HCT116 (cell line): ENCODE measurements at regions not wholly inside any gene's neighbourhood (a gene's known extent, or its start where the extent isn't known, plus 50 kb on each side); places are given as distances from the start of the nearest gene placed in this dataset.

Experiments used
- ATAC-seq: fragments of 200-7000 bp; cut with Tn5 transposase; 2 replicates; pipeline ENCODE4 v1.9.1; 2020; ENCODE audit warnings: mild to moderate bottlenecking, moderate library complexity
- BruUV-seq: library from RNA; stranded (reverse); fragments of 400-500 nt; replicated peaks from 2 replicates; lab custom pipeline; 2021; lab: Mats Ljungman, UMichigan
- CTCF ChIA-PET: fragments of 300-600 bp; sonication (Branson Sonifier 250); formaldehyde crosslinking; loops from one replicate; lab custom pipeline; 2021; ENCODE audit warnings: antibody characterized with exemption; lab: Charles Lee
- POLR2A ChIA-PET: fragments of 300-600, 350-600 bp; sonication (Branson Sonifier 250); formaldehyde crosslinking; loops from one replicate; lab custom pipeline; 2021; ENCODE audit warnings: antibody characterized with exemption; lab: Charles Lee
- RAD21 ChIA-PET, 2 experiments: fragments of 300-600 bp; sonication (Branson Sonifier 250); formaldehyde crosslinking; loops; one replicate each; lab custom pipeline; 2023; ENCODE audit warnings: low total read pairs in 2 of 2; ENCODE audit not compliant: uncharacterized antibody in 2 of 2, unreplicated experiment in 2 of 2, low non-redundant PET in 1 of 2; lab: Charles Lee
- DNase-seq: peaks from one replicate; pipeline ENCODE4 v3.0.0-alpha.2; 2010; ENCODE audit warnings: low read depth, low spot score
- H2AFZ ChIP-seq: fragments of 200-600 bp; shearing (Covaris generic), sonication (generic); 2 replicates; pipeline ENCODE4 v1.6.1; 2017; ENCODE audit warnings: low read depth, mixed run types, mixed read lengths, antibody characterized with exemption, low read length; ENCODE audit not compliant: poor library complexity, severe bottlenecking
- H3K27ac ChIP-seq: 2 replicates; pipeline ENCODE4 v1.5.1; 2012; ENCODE audit warnings: low read depth, low read length
- H3K27me3 ChIP-seq: fragments of 200-600 bp; sonication (generic); 2 replicates; pipeline ENCODE4 v1.6.1; 2016; ENCODE audit warnings: mixed run types, low read length, mixed read lengths; ENCODE audit not compliant: insufficient read depth
- H3K36me3 ChIP-seq, 2 experiments: fragments of 200-500 bp in 1 of 2; fragments of 200-600 bp in 1 of 2; sonication (Bioruptor generic) in 1 of 2; sonication (generic) in 1 of 2; 2 replicates each; pipeline versions ENCODE4 v1.5.1 to v1.6.1; 2014 to 2016; ENCODE audit warnings: low read length in 2 of 2, inconsistent platforms in 1 of 2, mixed read lengths in 1 of 2, mixed run types in 1 of 2; ENCODE audit not compliant: insufficient read depth in 2 of 2, control insufficient read depth in 1 of 2
- H3K4me1 ChIP-seq, 2 experiments: fragments of 200-600 bp in 1 of 2; sonication (generic) in 1 of 2; 2 replicates each; pipeline versions ENCODE4 v1.5.1 to v1.6.1; 2012 to 2017; ENCODE audit warnings: low read length in 2 of 2, inconsistent platforms in 1 of 2, mild to moderate bottlenecking in 1 of 2, mixed read lengths in 1 of 2, mixed run types in 1 of 2, moderate library complexity in 1 of 2; ENCODE audit not compliant: insufficient read depth in 2 of 2, control insufficient read depth in 1 of 2
- H3K4me2 ChIP-seq: fragments of 200-600 bp; sonication (generic); 2 replicates; pipeline ENCODE4 v1.6.1; 2017; ENCODE audit warnings: mixed run types, low read length, mixed read lengths
- H3K4me3 ChIP-seq, 2 experiments: fragments of 200-600 bp in 1 of 2; sonication (generic) in 1 of 2; replicated peaks in 1 of 2; 2 replicates each; pipeline ENCODE4 v1.5.1; 2011 to 2016; ENCODE audit warnings: low read length in 2 of 2, control low read depth in 1 of 2, low read depth in 1 of 2, mild to moderate bottlenecking in 1 of 2, mixed read lengths in 1 of 2, mixed run types in 1 of 2
- H3K79me2 ChIP-seq: fragments of 200-600 bp; sonication (generic); 2 replicates; pipeline ENCODE4 v1.6.1; 2017; ENCODE audit warnings: mild to moderate bottlenecking, mixed run types, low read length, moderate library complexity, mixed read lengths; ENCODE audit not compliant: insufficient read depth
- H3K9ac ChIP-seq: fragments of 200-600 bp; sonication (generic); 2 replicates; pipeline ENCODE4 v1.6.1; 2016; ENCODE audit warnings: low read length, mixed read lengths
- H3K9me2 ChIP-seq: fragments of 200-600 bp; sonication (generic), shearing (Covaris generic); 2 replicates; pipeline ENCODE4 v1.6.1; 2017; ENCODE audit warnings: mixed run types, mild to moderate bottlenecking, moderate library complexity; ENCODE audit not compliant: insufficient read depth
- H3K9me3 ChIP-seq, 2 experiments: fragments of 200-500 bp in 1 of 2; fragments of 200-600 bp in 1 of 2; sonication (Bioruptor generic) in 1 of 2; sonication (generic) in 1 of 2; 2 replicates each; pipeline ENCODE4 v1.6.1; 2014 to 2017; ENCODE audit warnings: low read length in 2 of 2, mixed read lengths in 2 of 2, inconsistent platforms in 1 of 2, low read depth in 1 of 2, mild to moderate bottlenecking in 1 of 2, mixed run types in 1 of 2, moderate library complexity in 1 of 2; ENCODE audit not compliant: control insufficient read depth in 1 of 2, insufficient read depth in 1 of 2
- H4K20me1 ChIP-seq: fragments of 200-600 bp; sonication (generic), shearing (Covaris generic); 2 replicates; pipeline ENCODE4 v1.6.1; 2017; ENCODE audit warnings: mixed run types, mild to moderate bottlenecking, moderate library complexity; ENCODE audit not compliant: insufficient read depth
- CBX3 ChIP-seq: IDR thresholded peaks from 2 replicates; pipeline ENCODE4 v1.6.1; 2012; ENCODE audit warnings: low read depth
- EGR1 ChIP-seq: IDR thresholded peaks from 2 replicates; pipeline ENCODE4 v1.6.1; 2012; ENCODE audit warnings: low read depth
- ELF1 ChIP-seq: IDR thresholded peaks from 2 replicates; pipeline ENCODE4 v1.6.1; 2012; ENCODE audit warnings: low read depth, borderline replicate concordance
- EZH2 ChIP-seq: fragments of 200-600 bp; sonication (generic); IDR thresholded peaks from 2 replicates; pipeline ENCODE4 v1.6.1; 2017; ENCODE audit warnings: antibody characterized with exemption, mixed run types
- POLR2A ChIP-seq: IDR thresholded peaks from 2 replicates; pipeline ENCODE4 v1.7.0; 2011; ENCODE audit warnings: borderline replicate concordance; ENCODE audit not compliant: insufficient read depth, insufficient read length; ENCODE audit errors: extremely low read depth
- POLR2AphosphoS5 ChIP-seq: IDR thresholded peaks from 2 replicates; pipeline ENCODE4 v1.6.1; 2011; ENCODE audit warnings: mild to moderate bottlenecking, low read depth, low read length, moderate library complexity
- RAD21 ChIP-seq: IDR thresholded peaks from 2 replicates; pipeline ENCODE4 v1.6.1; 2012; ENCODE audit warnings: low read depth, mild to moderate bottlenecking
- SIN3A ChIP-seq: IDR thresholded peaks from 2 replicates; pipeline ENCODE4 v1.6.1; 2012; ENCODE audit warnings: low read depth
- TCF7L2 ChIP-seq: IDR thresholded peaks from 2 replicates; pipeline ENCODE4 v1.7.0; 2011; ENCODE audit warnings: borderline replicate concordance, inconsistent platforms; ENCODE audit not compliant: insufficient read depth, insufficient read length; ENCODE audit errors: extremely low read depth
- YY1 ChIP-seq: IDR thresholded peaks from 2 replicates; pipeline ENCODE4 v1.6.1; 2011; ENCODE audit warnings: low read length, low read depth, moderate library complexity, mild to moderate bottlenecking; ENCODE audit not compliant: insufficient replicate concordance; ENCODE audit errors: extremely low read depth
- intact Hi-C: fragments of 100-400 bp; cut with micrococcal nuclease; formaldehyde crosslinking; loops from 2 replicates; pipeline ENCODE4 v1.10.0; 2022
- TF ChIP-seq, protein P1 (sequence below), 3 experiments: fragments of 200-600 bp in 1 of 3; sonication (generic) in 1 of 3; IDR thresholded peaks in 2 of 3; conservative IDR thresholded peaks in 1 of 3; 2 replicates each; pipeline ENCODE4 v1.5.1; 2012 to 2017; ENCODE audit warnings: low read depth in 2 of 3, low read length in 2 of 3, antibody characterized with exemption in 1 of 3, borderline replicate concordance in 1 of 3, control low read depth in 1 of 3, mild to moderate bottlenecking in 1 of 3, mixed read lengths in 1 of 3, mixed run types in 1 of 3, moderate library complexity in 1 of 3; ENCODE audit not compliant: insufficient read depth in 1 of 3
- TF ChIP-seq, protein P2 (sequence below): IDR thresholded peaks from 2 replicates; pipeline ENCODE4 v1.6.1; 2012; ENCODE audit warnings: low read depth

DNA sequence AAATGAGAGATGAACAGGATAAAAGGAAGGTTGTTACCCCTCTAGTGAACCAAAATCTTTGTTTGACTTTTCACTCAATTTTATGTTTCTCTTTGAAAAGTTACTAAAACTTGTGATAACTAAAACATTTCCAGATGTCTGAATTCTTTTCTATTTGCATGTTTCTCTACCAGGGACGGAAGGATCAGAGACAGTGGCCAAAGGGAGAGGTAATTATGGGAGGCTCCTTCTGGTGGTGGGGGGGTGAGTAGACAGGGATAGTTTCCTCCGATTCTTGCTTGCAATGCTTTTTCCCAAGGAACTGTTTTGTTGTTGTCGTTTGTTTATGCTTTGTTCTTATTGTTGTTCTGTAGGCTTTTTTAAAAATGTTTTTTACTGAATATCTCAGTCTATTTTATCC lies 374.8 kb downstream of the INHBA start:
- no peak overlapping the region for H3K9ac ChIP-seq
- H3K36me3 ChIP-seq: no peaks in the 10 kb centered on the region
- H3K4me2 ChIP-seq: no peak overlapping the region
- no peaks in the 10 kb centered on the region for H3K27me3 ChIP-seq
- no peaks in the 10 kb centered on the region for H3K79me2 ChIP-seq
- no peak for ATAC-seq
- intact Hi-C loops: no loop called here
- TF ChIP-seq CBX3 (no peak), SIN3A (no peak), ELF1 (no peak), EGR1 (no peak), POLR2A (no peak), POLR2AphosphoS5 (no peak), YY1 (no peak), TCF7L2 (no peak), EZH2 (no peak), RAD21 (no peak)
- TF ChIP-seq, protein P1, sequence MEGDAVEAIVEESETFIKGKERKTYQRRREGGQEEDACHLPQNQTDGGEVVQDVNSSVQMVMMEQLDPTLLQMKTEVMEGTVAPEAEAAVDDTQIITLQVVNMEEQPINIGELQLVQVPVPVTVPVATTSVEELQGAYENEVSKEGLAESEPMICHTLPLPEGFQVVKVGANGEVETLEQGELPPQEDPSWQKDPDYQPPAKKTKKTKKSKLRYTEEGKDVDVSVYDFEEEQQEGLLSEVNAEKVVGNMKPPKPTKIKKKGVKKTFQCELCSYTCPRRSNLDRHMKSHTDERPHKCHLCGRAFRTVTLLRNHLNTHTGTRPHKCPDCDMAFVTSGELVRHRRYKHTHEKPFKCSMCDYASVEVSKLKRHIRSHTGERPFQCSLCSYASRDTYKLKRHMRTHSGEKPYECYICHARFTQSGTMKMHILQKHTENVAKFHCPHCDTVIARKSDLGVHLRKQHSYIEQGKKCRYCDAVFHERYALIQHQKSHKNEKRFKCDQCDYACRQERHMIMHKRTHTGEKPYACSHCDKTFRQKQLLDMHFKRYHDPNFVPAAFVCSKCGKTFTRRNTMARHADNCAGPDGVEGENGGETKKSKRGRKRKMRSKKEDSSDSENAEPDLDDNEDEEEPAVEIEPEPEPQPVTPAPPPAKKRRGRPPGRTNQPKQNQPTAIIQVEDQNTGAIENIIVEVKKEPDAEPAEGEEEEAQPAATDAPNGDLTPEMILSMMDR (IDR thresholded peaks at IDR 0.05 in 2 of 3, conservative IDR thresholded peaks at IDR 0.05 in 1 of 3; ENCODE audit: borderline replicate concordance in 1 of 3, insufficient read depth in 1 of 3, low read depth in 2 of 3, low read length in 2 of 3): no peak
- TF ChIP-seq, protein P2, sequence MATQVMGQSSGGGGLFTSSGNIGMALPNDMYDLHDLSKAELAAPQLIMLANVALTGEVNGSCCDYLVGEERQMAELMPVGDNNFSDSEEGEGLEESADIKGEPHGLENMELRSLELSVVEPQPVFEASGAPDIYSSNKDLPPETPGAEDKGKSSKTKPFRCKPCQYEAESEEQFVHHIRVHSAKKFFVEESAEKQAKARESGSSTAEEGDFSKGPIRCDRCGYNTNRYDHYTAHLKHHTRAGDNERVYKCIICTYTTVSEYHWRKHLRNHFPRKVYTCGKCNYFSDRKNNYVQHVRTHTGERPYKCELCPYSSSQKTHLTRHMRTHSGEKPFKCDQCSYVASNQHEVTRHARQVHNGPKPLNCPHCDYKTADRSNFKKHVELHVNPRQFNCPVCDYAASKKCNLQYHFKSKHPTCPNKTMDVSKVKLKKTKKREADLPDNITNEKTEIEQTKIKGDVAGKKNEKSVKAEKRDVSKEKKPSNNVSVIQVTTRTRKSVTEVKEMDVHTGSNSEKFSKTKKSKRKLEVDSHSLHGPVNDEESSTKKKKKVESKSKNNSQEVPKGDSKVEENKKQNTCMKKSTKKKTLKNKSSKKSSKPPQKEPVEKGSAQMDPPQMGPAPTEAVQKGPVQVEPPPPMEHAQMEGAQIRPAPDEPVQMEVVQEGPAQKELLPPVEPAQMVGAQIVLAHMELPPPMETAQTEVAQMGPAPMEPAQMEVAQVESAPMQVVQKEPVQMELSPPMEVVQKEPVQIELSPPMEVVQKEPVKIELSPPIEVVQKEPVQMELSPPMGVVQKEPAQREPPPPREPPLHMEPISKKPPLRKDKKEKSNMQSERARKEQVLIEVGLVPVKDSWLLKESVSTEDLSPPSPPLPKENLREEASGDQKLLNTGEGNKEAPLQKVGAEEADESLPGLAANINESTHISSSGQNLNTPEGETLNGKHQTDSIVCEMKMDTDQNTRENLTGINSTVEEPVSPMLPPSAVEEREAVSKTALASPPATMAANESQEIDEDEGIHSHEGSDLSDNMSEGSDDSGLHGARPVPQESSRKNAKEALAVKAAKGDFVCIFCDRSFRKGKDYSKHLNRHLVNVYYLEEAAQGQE: no peak
- H3K4me3 ChIP-seq: no peak overlapping the region
- H3K4me1 ChIP-seq: no peaks in the 10 kb centered on the region
- no peaks in the 10 kb centered on the region for H3K9me2 ChIP-seq
- ChIA-PET POLR2A (no interaction called here), CTCF (no interaction called here), RAD21 (no interaction called here)
- no peak for DNase-seq
- no TSS peak for BruUV-seq
- no peaks in the 10 kb centered on the region for H4K20me1 ChIP-seq
- H3K9me3 ChIP-seq: no peaks in the 10 kb centered on the region
- no peak overlapping the region for H2AFZ ChIP-seq
- no peak overlapping the region for H3K27ac ChIP-seq
